Stomach (tissue), 4 donors: ENCODE measurements at regions not wholly inside any gene's neighbourhood (a gene's known extent, or its start where the extent isn't known, plus 50 kb on each side); places are given as distances from the start of the nearest gene placed in this dataset.

Experiments used
- CTCF ChIP-seq, 7 experiments: fragments of 450-650 bp in 4 of 7; fragments of 200-600 bp in 3 of 7; sonication (generic) in 3 of 7; IDR thresholded peaks; one replicate each; pipeline ENCODE4 v1.5.1; 2016 to 2019; ENCODE audit warnings: antibody characterized with exemption in 7 of 7, control low read depth in 2 of 7, mild to moderate bottlenecking in 1 of 7
- EP300 ChIP-seq: sonication (generic); formaldehyde crosslinking; IDR thresholded peaks from one replicate; pipeline ENCODE4 v1.6.1; 2017; ENCODE audit warnings: antibody characterized with exemption
- POLR2A ChIP-seq, 4 donors: fragments of 450-650 bp; IDR thresholded peaks; one replicate each; pipeline ENCODE4 v1.6.1; 2016; ENCODE audit warnings: antibody characterized with exemption in 4 of 4, control low read depth in 2 of 4, mild to moderate bottlenecking in 1 of 4, moderate library complexity in 1 of 4
- POLR2AphosphoS5 ChIP-seq, 3 donors: sonication (generic); formaldehyde crosslinking; IDR thresholded peaks; one replicate each; pipeline ENCODE4 v1.6.1; 2016; ENCODE audit warnings: antibody characterized with exemption in 3 of 3

GRCh38 chr15:94855409-94856266, 624.3 kb downstream of the MCTP2 start:
- TF ChIP-seq CTCF (IDR thresholded peaks at IDR 0.05) (no peak), EP300 (no peak), POLR2A (IDR thresholded peaks at IDR 0.05) (no peak), POLR2AphosphoS5 (IDR thresholded peaks at IDR 0.05) (no peak)
